WERI-Rb-1 (cell line): ENCODE measurements at regions not wholly inside any gene's neighbourhood (a gene's known extent, or its start where the extent isn't known, plus 50 kb on each side); places are given as distances from the start of the nearest gene placed in this dataset.

ENCODE experiments used
- DNase-seq: peaks from one replicate; pipeline ENCODE4 v3.0.0-alpha.2; 2020
- H3K27ac ChIP-seq: fragments of 250-450 bp; sonication (Bioruptor Pico); 2 replicates; pipeline ENCODE4 v1.5.1; 2020; ENCODE audit warnings: mild to moderate bottlenecking, moderate library complexity
- H3K27me3 ChIP-seq: fragments of 250-450 bp; sonication (Bioruptor Pico); 2 replicates; pipeline ENCODE4 v1.5.1; 2021; ENCODE audit warnings: mild to moderate bottlenecking, low read depth, moderate library complexity; ENCODE audit not compliant: insufficient read depth, severe bottlenecking
- H3K36me3 ChIP-seq: fragments of 250-450 bp; sonication (Bioruptor Pico); 2 replicates; pipeline ENCODE4 v1.5.1; 2020; ENCODE audit warnings: mild to moderate bottlenecking, moderate library complexity
- H3K4me3 ChIP-seq: 2 replicates; pipeline ENCODE4 v1.5.1; 2011; ENCODE audit warnings: low read depth, mild to moderate bottlenecking, control low read depth, low read length
- H3K9me3 ChIP-seq: fragments of 250-450 bp; sonication (Bioruptor Pico); 2 replicates; pipeline ENCODE4 v1.5.1; 2021; ENCODE audit warnings: mild to moderate bottlenecking, moderate library complexity; ENCODE audit not compliant: severe bottlenecking
- CTCF ChIP-seq: IDR thresholded peaks from 2 replicates; pipeline ENCODE4 v1.5.1; 2011; ENCODE audit warnings: low read depth, mild to moderate bottlenecking, control low read depth, inconsistent platforms, low read length

DNA sequence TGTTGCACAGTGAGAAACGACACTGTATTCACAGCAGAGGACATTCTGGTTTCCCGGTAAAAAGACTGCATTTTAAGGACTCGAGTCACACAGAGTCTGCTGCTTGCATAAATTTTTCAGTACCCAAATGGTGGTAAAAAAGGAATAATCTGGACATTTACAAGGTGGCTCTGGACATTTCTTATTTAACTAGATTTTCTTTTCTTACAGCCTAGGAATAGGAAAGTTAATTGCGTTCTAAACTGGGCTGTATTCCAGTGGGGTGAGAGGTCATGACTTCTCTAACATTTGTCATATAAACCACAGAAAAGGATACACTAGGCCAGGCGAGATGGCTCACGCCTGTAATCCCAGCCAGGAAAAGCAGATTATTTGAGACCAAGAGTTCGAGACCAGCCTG, 237.5 kb upstream of the KLF6 start:
- no peaks in the 10 kb centered on the region for H3K9me3 ChIP-seq
- DNase-seq: no peak
- H3K27me3 ChIP-seq: no peaks in the 10 kb centered on the region
- no peak overlapping the region for H3K4me3 ChIP-seq
- H3K36me3 ChIP-seq: no peaks in the 10 kb centered on the region
- no peak for TF ChIP-seq CTCF
- H3K27ac ChIP-seq: no peak overlapping the region

- DNase-seq: no peak
- Histone ChIP-seq H3K27ac (no peak overlapping the region), H3K27me3 (no peaks in the 10 kb centered on the region), H3K4me3 (no peak overlapping the region), H3K36me3 (no peaks in the 10 kb centered on the region), H3K9me3 (no peaks in the 10 kb centered on the region)
- no peak for TF ChIP-seq CTCF
Measured at GRCh38 chr10:4020631-4021030, 235.6 kb upstream of the KLF6 start.

DNA sequence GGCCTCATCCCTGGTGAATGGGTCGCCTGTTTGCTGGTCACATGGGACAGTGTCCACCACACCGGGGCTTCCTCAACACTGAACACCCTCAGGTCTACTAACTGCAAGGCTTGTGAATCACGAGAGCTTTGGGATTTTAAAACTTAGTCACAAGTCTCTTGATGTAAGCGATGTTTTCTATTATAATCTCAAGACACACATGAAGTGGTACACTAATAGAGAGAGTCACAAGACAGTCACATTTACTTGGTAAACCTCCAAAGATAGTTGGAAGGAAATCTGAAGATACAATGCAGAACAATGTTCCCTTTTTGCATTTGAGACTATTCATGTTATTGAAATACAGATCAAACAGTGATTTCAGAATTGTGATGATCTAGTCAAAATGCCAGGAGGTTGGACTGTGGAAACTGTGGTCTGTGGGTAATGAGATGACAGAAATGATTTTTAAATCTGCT, 233.1 kb upstream of the KLF6 start:
- Histone ChIP-seq H3K9me3 (no peaks in the 10 kb centered on the region), H3K36me3 (no peaks in the 10 kb centered on the region), H3K27me3 (no peaks in the 10 kb centered on the region), H3K4me3 (no peak overlapping the region), H3K27ac (no peak overlapping the region)
- TF ChIP-seq CTCF: no peak
- DNase-seq: no peak

GRCh38 chr10:4017336-4017735, 232.3 kb upstream of the KLF6 start:
- no peak overlapping the region for H3K27ac ChIP-seq
- TF ChIP-seq CTCF: no peak

GRCh38 chr10:4016214-4016740, 231.3 kb upstream of the KLF6 start:
- TF ChIP-seq CTCF: no peak
- H3K4me3 ChIP-seq: no peak overlapping the region

More at GRCh38 chr10:4017336-4017735, 232.3 kb upstream of the KLF6 start:
- Histone ChIP-seq H3K9me3 (no peaks in the 10 kb centered on the region), H3K27me3 (no peaks in the 10 kb centered on the region), H3K4me3 (no peak overlapping the region), H3K36me3 (no peaks in the 10 kb centered on the region)
- DNase-seq: no peak

GRCh38 chr10:4013651-4014121, 228.7 kb upstream of the KLF6 start:
- Histone ChIP-seq H3K9me3 (no peaks in the 10 kb centered on the region), H3K27me3 (no peaks in the 10 kb centered on the region), H3K27ac (no peak overlapping the region), H3K4me3 (no peak overlapping the region), H3K36me3 (no peaks in the 10 kb centered on the region)
- no peak for DNase-seq
- no peak for TF ChIP-seq CTCF

More at GRCh38 chr10:4016214-4016740, 231.3 kb upstream of the KLF6 start:
- no peak for DNase-seq
- H3K36me3 ChIP-seq: no peaks in the 10 kb centered on the region
- no peaks in the 10 kb centered on the region for H3K27me3 ChIP-seq
- no peaks in the 10 kb centered on the region for H3K9me3 ChIP-seq
- H3K27ac ChIP-seq: no peak overlapping the region
